HG03045 (cell line): ENCODE measurements at regions not wholly inside any gene's neighbourhood (a gene's known extent, or its start where the extent isn't known, plus 50 kb on each side); places are given as distances from the start of the nearest gene placed in this dataset.

ENCODE experiments used
- ATAC-seq: cut with Tn5 transposase; IDR thresholded peaks from one replicate; pipeline ENCODE4 v1.9.1; 2021; ENCODE audit warnings: mild to moderate bottlenecking, moderate library complexity; ENCODE audit not compliant: unreplicated experiment

GRCh38 chr2:171225989-171226388, 65.3 kb upstream of the TLK1 start:
- ATAC-seq = no peak

DNA sequence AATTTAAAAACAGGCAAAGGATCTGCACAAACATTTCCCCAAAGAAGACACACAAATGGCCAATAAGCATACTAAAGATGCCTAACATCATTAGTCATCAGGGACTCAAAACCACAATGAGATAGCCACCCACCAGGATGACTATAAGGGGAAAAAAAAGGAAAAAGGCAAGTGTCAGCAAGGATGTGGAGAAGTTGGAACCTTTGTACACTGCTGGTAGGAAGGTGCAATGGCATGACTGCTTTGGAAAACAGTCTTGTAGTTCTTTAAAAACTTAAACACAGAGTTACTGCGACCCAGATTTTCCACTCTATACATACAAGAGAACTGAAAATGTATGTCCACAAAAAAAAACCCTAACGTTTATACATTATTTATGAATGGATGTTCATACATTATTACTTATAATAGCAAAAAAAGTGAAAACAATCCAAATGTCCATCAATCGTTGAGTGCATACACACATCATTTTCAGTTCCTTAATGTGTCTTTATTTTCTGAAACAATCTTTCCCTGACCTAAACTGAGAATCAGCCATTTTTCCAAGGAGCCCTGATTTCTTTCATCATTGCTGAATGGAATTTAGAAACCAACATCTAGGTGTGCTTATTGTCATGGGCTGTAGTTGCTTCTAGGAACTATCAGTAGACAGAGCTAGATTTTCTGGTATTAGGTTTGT, 64.7 kb upstream of the TLK1 start:
- ATAC-seq = no peak

GRCh38 chr2:171217330-171217729, 56.6 kb upstream of the TLK1 start:
- ATAC-seq = no peak

GRCh38 chr2:171216631-171217030, 55.9 kb upstream of the TLK1 start:
- ATAC-seq = no peak

DNA sequence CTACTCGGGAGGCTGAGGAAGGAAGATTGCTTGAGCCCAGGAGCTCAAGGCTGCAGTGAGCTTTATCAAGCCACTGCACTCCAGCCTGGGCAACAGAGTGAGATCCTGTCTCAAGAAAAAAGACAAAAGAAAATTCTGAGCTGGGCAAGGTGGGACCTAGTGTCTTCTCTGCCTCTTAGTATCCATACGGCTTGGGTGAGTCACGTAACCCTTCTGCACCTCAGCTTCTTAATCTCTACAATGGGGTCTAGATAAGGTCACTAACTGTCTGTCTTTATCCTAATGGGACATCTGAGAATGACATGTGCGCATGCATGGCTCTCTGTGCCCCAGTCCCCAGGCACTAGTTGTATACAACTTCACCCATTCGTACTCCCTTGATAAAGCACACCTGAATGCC, 53.4 kb upstream of the TLK1 start:
- ATAC-seq = no peak

GRCh38 chr2:171210864-171211431, 50.3 kb upstream of the TLK1 start:
- peak; percentile 65 for ATAC-seq
